Lower leg skin (tissue), 3 donors: ENCODE measurements at regions not wholly inside any gene's neighbourhood (a gene's known extent, or its start where the extent isn't known, plus 50 kb on each side); places are given as distances from the start of the nearest gene placed in this dataset.

Experiments used
- CTCF ChIP-seq, 3 donors: fragments of 450-650 bp; IDR thresholded peaks; one replicate each; pipeline ENCODE4 v1.5.1; 2016; ENCODE audit warnings: antibody characterized with exemption in 3 of 3, mild to moderate bottlenecking in 3 of 3, moderate library complexity in 2 of 3
- POLR2A ChIP-seq, 2 donors: fragments of 450-650 bp; IDR thresholded peaks; one replicate each; pipeline ENCODE4 v1.6.1; 2016 to 2017; ENCODE audit warnings: antibody characterized with exemption in 2 of 2, mild to moderate bottlenecking in 1 of 2, moderate library complexity in 1 of 2

- TF ChIP-seq CTCF (IDR thresholded peaks at IDR 0.05) (no peak), POLR2A (IDR thresholded peaks at IDR 0.05) (no peak)
These were observed 361.9 kb downstream of the BCL11B start for GRCh38 chr14:98910061-98910460.
